HG03439 (cell line): ENCODE measurements at regions not wholly inside any gene's neighbourhood (a gene's known extent, or its start where the extent isn't known, plus 50 kb on each side); places are given as distances from the start of the nearest gene placed in this dataset.

Experiments used
- ATAC-seq: cut with Tn5 transposase; IDR thresholded peaks from one replicate; pipeline ENCODE4 v1.9.1; 2021; ENCODE audit warnings: mild to moderate bottlenecking, moderate library complexity; ENCODE audit not compliant: unreplicated experiment

- peak; percentile 70 for ATAC-seq
Measured at GRCh38 chr2:19810148-19810547, 91.6 kb downstream of the TTC32 start.

- no peak for ATAC-seq
Measured at GRCh38 chr2:19809206-19809605, 92.6 kb downstream of the TTC32 start.

DNA sequence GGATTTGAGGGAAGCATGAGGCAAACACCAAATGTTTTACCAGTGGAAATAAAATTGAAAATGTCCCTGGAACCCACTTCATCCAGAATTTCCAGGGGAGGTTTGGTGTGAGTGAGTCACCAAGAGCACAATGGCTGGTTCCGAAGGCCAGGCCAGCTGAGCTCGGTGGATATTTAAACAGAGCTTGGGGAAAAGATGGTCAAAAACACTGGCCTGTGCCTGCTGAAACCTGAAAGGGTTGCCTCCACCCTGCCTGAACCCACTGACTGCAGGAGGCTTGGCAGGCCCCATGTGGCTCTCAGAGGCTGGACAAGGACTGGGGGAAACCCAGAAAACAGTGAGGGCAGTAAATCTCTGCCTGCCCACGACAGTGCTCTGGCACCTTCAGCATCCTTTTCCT lies 93.9 kb downstream of the TTC32 start:
- no peak for ATAC-seq

GRCh38 chr2:19807346-19807745 lies 94.4 kb downstream of the TTC32 start:
- ATAC-seq = no peak

DNA sequence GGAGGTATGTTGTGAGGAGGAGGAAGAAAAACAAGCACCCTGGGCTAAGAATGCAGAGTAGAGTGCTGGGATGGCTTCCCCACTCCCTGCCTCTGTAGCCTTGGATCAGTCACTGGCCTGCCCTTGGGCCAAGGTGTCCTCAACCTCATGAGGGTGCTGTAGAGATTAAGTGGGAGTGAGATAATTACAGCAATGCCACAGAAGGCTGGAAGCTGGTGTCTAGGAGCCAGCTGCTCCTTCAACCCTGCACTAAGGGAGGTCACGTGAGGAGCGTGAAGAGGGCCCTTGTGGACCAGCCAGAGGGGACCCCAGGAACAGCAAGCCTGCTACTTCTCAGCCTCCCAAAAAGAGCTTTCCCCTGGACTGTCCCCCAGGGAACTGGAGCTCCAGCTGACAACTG lies 95.2 kb downstream of the TTC32 start:
- no peak for ATAC-seq

DNA sequence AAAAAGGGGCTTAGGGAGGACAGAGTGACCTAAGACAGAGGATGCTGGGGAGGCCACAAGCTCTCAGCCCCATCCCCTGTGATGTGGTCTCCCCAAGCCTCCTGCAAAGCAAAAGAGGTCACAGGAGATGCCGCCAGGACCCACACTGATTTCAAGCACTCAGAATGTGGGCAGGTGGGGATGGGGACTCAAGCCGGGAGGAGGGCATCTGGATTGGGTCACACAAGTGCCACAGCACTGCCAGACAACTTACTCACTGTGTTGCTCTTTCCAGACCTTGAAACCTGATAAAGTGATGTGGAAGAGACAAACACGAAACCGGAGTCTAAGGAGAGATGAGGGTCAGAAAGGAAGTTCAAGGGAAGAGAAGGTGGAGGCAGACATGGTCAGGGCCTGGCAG lies 95.7 kb downstream of the TTC32 start:
- ATAC-seq = no peak

- no peak for ATAC-seq
Measured at GRCh38 chr2:19805266-19805665, 96.5 kb downstream of the TTC32 start.

DNA sequence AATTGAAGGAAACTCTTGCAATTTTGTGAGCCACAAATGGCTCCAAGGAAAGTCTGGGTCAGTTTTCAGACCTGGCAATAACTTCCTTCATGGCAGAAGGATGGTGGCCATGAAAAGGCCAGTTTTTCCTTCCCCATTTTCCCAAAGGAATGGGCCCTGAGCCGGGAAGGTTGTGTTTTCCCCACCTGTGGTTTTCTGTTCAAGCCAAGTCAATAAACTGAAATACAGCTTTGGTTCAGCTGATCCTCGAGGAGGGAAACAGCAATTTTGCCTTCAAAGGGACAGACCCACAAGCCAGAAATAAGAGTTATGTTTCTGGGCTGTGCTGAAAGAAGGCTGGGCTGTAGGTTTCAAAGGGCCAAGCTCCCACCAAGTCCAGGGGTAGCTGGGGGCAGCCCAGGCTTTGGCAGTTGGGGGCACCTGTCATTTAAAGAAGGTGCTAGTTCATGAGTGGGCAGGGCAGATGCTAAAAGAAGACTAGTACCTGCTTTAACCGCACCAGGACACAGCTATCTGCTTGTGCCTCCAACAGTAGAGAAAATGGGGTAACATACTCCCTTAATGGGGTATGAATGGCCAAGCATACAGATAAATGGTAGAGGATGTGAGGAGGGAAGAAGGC lies 97.0 kb downstream of the TTC32 start:
- ATAC-seq = no peak

DNA sequence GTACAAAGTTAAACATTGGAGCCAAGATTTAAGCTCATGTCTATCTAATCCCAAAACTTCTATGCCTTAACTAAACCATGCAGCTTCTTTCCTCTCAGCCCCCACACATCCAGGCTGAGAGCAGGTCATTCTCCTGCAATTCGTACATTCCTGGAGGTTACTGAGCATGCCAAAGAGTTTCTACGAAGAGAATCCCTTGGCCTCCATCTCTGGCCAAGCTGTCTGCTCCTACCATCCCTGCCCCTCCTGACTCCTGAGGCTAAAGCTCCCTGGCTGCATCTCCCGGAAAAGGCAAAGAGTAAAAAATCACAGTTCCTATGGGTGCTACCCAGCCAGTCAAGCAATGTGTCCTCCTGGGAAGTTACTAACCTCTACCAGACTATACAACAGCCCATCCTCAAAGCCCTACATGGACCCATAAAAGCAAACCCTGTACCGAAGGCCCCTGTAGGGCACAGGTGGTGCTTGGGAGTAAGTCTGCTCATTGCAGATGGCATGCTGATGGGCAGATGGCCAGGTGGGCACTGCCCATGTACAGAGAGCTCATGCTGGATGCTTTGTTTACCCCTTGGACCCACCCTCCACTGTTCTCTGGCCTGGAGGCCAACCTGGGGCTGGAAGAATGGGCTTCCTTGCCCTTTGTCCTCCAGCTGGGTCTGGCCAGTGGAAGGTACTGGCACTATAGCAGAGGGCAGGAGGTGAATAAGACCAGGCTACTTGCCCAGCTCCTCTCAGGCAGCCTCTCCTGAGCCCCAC lies 99.5 kb downstream of the TTC32 start:
- no peak for ATAC-seq

DNA sequence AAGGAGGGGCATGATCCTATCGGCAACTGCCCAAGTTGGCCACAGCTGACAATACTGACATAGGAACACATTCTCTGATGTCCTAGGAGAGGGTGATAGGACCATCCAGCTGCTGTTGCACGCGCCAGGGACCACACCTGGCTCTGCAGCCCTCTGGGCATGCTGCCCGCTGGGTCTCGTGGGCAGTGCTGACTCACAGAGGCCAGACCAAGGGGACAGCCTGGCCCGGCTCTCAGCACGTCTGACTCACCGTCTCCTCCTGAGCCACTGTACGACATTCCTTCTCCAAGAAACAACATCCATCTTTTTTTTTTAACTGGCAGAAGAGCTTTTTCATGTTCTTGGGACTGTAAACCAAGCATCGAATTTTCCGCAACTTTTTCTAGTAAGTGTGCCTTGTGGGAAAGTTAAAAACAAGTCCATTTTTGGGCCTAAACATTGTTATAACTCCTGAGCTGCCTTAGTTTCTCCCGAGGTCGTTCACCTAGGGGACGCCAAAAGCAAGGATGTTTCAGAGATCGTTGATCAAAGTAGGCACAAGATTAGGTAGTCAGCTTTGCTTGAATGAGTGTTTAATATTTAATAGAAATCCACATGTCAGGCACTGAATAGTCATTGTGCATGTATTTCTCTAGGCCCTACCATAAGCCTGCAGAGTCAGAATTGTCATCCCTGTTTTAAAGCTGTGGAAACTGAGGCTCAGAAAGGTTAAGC lies 100.3 kb downstream of the TTC32 start:
- ATAC-seq = no peak

GRCh38 chr2:19800796-19801195 lies 101.0 kb downstream of the TTC32 start:
- no peak for ATAC-seq

GRCh38 chr2:19799881-19800780 lies 101.7 kb downstream of the TTC32 start:
- ATAC-seq = no peak

DNA sequence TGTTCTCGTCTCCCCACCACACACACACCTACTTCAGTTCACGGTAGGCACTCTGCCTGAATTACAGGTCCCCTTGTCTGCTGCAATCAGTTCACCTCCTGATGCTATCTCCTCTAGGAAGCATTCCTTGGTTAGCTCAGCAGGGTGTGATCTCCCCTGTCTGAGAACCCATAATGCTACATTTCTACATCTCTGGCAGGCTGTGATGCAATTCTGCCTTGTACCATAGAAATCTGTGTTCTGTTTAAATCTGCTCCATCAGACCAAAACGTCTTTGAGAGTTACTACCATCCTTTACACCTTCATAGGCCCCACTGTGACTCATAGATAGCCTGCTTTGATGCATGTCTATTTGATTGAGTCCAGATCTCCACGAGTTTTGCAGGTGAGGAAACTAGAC lies 103.9 kb downstream of the TTC32 start:
- no peak for ATAC-seq

- no peak for ATAC-seq
Measured at GRCh38 chr2:19797243-19797810, 104.5 kb downstream of the TTC32 start.

- no peak for ATAC-seq
Measured at GRCh38 chr2:19796035-19796695, 105.6 kb downstream of the TTC32 start.

- ATAC-seq = no peak
Measured at GRCh38 chr2:19793132-19793750, 108.5 kb downstream of the TTC32 start.

GRCh38 chr2:19790291-19790690 lies 111.5 kb downstream of the TTC32 start:
- ATAC-seq = no peak

DNA sequence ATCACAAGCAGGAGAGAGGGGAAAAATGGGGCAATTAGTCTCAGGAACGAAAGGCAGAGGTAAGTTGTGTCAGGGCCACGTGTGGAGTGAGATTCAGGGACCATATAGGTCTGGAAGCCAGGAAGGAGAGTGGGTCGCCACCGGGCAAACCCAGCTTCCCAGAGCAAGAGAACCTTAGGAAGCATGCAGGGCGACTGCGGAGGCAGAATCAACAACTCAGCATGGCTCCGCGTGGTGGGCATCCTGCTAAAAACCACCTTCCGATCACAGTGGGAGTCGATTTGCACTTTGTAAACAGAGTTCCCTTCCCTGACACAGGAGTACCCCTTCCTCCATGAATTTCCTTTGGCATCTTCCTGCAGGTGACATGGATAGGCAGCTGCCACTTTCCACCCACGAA lies 114.6 kb downstream of the TTC32 start:
- no peak for ATAC-seq

- peak; percentile 75 for ATAC-seq
Measured at GRCh38 chr2:19786408-19787058, 115.2 kb downstream of the TTC32 start.
